GM23248 (cell line): ENCODE measurements at regions not wholly inside any gene's neighbourhood (a gene's known extent, or its start where the extent isn't known, plus 50 kb on each side); places are given as distances from the start of the nearest gene placed in this dataset.
"Not testable (repeated sequence)": the region's sequence is repeated elsewhere in the genome, so short reads cannot be mapped to it uniquely, and the experiment has no call there.

ENCODE experiments used
- DNase-seq: peaks from one replicate; pipeline ENCODE4 v3.0.0-alpha.2; 2015
- H2AFZ ChIP-seq: fragments of 200-600 bp; sonication (generic); 2 replicates; pipeline ENCODE4 v1.6.1; 2016; ENCODE audit warnings: antibody characterized with exemption
- H3F3A ChIP-seq: fragments of 200-600 bp; sonication (generic); 2 replicates; pipeline ENCODE4 v1.6.1; 2016; ENCODE audit warnings: mild to moderate bottlenecking, antibody characterized with exemption, mixed run types; ENCODE audit not compliant: insufficient read depth
- H3K27ac ChIP-seq: fragments of 200-600 bp; sonication (generic); 2 replicates; pipeline ENCODE4 v1.5.1; 2016; ENCODE audit warnings: mild to moderate bottlenecking
- H3K27me3 ChIP-seq: fragments of 200-600 bp; sonication (generic); replicated peaks from 2 replicates; pipeline ENCODE4 v1.6.1; 2016; ENCODE audit warnings: mild to moderate bottlenecking; ENCODE audit not compliant: insufficient read depth
- H3K36me3 ChIP-seq: fragments of 200-600 bp; sonication (generic); 2 replicates; pipeline ENCODE4 v1.6.1; 2016; ENCODE audit warnings: low read depth, mild to moderate bottlenecking
- H3K4me1 ChIP-seq: fragments of 200-600 bp; sonication (generic); 2 replicates; pipeline ENCODE4 v1.6.1; 2016; ENCODE audit warnings: mild to moderate bottlenecking; ENCODE audit not compliant: insufficient read depth
- H3K4me2 ChIP-seq: fragments of 200-600 bp; sonication (generic); one replicate; pipeline ENCODE4 v1.6.1; 2016; ENCODE audit warnings: mild to moderate bottlenecking; ENCODE audit not compliant: unreplicated experiment
- H3K4me3 ChIP-seq: fragments of 200-600 bp; sonication (generic); 2 replicates; pipeline ENCODE4 v1.5.1; 2016; ENCODE audit warnings: mild to moderate bottlenecking
- H3K79me2 ChIP-seq: fragments of 200-600 bp; sonication (generic); 2 replicates; pipeline ENCODE4 v1.6.1; 2016; ENCODE audit warnings: mild to moderate bottlenecking; ENCODE audit not compliant: insufficient read depth
- H3K9ac ChIP-seq: fragments of 200-600 bp; sonication (generic); 2 replicates; pipeline ENCODE4 v1.6.1; 2016; ENCODE audit warnings: mild to moderate bottlenecking
- H3K9me2 ChIP-seq: fragments of 200-600 bp; sonication (generic); 2 replicates; pipeline ENCODE4 v1.6.1; 2016; ENCODE audit warnings: mixed run types, mild to moderate bottlenecking, moderate library complexity; ENCODE audit not compliant: insufficient read depth
- H3K9me3 ChIP-seq: fragments of 200-600 bp; sonication (generic); one replicate; pipeline ENCODE4 v1.6.1; 2017; ENCODE audit warnings: low read depth
- H4K20me1 ChIP-seq: fragments of 200-600 bp; sonication (generic); 2 replicates; pipeline ENCODE4 v1.6.0; 2016; ENCODE audit not compliant: insufficient read depth
- EZH2 ChIP-seq: fragments of 200-600 bp; sonication (generic); IDR thresholded peaks from 2 replicates; pipeline ENCODE4 v1.6.1; 2018; ENCODE audit warnings: antibody characterized with exemption, mild to moderate bottlenecking; ENCODE audit not compliant: insufficient read depth, poor library complexity, severe bottlenecking
- EZH2phosphoT487 ChIP-seq: fragments of 200-600 bp; sonication (generic); IDR thresholded peaks from 2 replicates; pipeline ENCODE4 v1.6.1; 2018; ENCODE audit warnings: antibody characterized with exemption, moderate library complexity, mild to moderate bottlenecking, low read depth; ENCODE audit not compliant: insufficient read depth
- WGBS, 2 experiments: methylation state at CpG; one replicate each; pipeline ENCODE4 v1.1.6; 2015 to 2017; ENCODE audit warnings: low lambda C conversion rate in 2 of 2, low coverage in 1 of 2; ENCODE audit errors: missing lambda C conversion rate in 2 of 2; 5-methylcytosine and 5-hydroxymethylcytosine counted together
- in situ Hi-C: fragments of 300-500 bp; cut with MboI; formaldehyde crosslinking; loops from 2 replicates; pipeline ENCODE4 v1.15.0; 2020

DNA sequence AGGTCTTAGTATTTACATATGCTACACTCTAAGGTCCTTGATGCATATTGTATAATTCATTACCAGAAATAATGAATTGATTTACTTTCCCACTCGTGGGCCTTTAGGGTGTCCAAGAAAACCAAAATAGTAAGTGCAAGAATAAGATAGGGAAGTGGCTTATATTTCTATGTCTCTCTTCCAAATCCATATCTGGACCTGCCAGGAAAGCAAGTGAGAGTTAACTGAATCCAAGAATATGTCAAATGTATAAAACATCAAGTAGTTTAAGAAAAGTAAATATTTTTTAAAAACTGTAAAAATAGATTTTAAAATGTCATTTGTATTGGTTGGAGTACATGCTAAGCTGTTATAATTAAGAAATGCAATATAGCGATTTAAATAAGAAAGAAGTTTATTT, 1072.1 kb downstream of the OTOL1 start:
- Histone ChIP-seq H3K9me3 (no peaks in the 10 kb centered on the region), H3K79me2 (no peaks in the 10 kb centered on the region), H3F3A (no peaks in the 10 kb centered on the region), H2AFZ (no peak overlapping the region), H3K9me2 (no peaks in the 10 kb centered on the region), H3K4me3 (no peak overlapping the region), H3K36me3 (no peaks in the 10 kb centered on the region), H3K4me2 (no peak overlapping the region), H4K20me1 (no peaks in the 10 kb centered on the region), H3K27ac (no peak overlapping the region), H3K9ac (no peak overlapping the region), H3K4me1 (no peaks in the 10 kb centered on the region), H3K27me3 (no peaks in the 10 kb centered on the region)
- in situ Hi-C loops, result no loop called here
- 46% methylated on average over 2 of the region's 2 CpGs for WGBS, 2 experiments
- no peak for TF ChIP-seq EZH2
- no peak for TF ChIP-seq EZH2phosphoT487
- no peak for DNase-seq

DNA sequence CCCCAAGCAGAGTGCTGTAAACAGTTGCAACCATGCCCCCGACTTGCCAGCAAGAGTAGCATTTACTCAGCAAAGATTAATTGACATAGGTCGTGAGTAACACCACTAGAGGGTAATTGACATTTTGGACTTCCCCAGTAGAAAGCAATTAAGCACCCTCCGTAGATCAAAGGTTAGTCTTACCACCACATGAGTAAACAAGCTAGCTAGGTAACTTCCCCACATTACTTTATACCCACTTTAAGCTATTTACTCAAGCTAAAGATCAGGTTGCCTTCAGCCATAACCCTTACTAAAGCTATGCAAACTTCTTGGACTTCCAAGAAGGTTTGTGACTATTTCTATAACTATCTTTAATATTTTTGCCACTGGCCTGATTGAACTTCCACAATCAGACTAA, 1072.7 kb downstream of the OTOL1 start:
- H2AFZ ChIP-seq, result no peak overlapping the region
- TF ChIP-seq EZH2phosphoT487 (no peak), EZH2 (no peak)
- H3F3A ChIP-seq, result no peaks in the 10 kb centered on the region
- 27 to 28% methylated on average over 3 of the region's 3 CpGs for WGBS, 2 experiments
- H3K27me3 ChIP-seq, result no peaks in the 10 kb centered on the region
- H3K9me2 ChIP-seq, result no peaks in the 10 kb centered on the region
- H3K4me2 ChIP-seq, result no peak overlapping the region
- no peaks in the 10 kb centered on the region for H3K9me3 ChIP-seq
- H3K9ac ChIP-seq, result no peak overlapping the region
- no peaks in the 10 kb centered on the region for H3K36me3 ChIP-seq
- H3K79me2 ChIP-seq, result no peaks in the 10 kb centered on the region
- in situ Hi-C loops, result no loop called here
- H4K20me1 ChIP-seq, result no peaks in the 10 kb centered on the region
- DNase-seq, result no peak
- H3K4me3 ChIP-seq, result no peak overlapping the region
- H3K4me1 ChIP-seq, result no peaks in the 10 kb centered on the region
- no peak overlapping the region for H3K27ac ChIP-seq

DNA sequence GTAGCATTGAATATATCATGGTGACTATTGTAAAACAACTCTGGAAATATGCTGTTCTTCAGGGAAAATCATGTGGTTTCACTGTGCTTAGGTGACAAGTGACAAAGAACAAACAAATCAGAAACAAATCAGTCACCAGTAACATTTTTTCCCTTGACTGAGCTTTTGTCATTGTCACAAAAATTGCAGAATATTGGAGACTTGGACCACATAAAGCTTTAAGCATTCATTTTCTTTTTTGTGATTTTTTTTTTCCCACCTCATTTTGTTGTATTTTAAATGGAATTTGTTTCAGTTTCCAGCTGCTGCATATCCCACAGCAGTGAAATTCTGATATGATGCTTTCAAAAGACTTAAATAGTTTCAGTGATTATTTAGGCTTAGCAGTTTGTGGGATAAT, 1088.4 kb downstream of the OTOL1 start:
- no peak overlapping the region for H3K4me2 ChIP-seq
- H3K36me3 ChIP-seq, result no peaks in the 10 kb centered on the region
- H3K4me1 ChIP-seq, result no peaks in the 10 kb centered on the region
- no peaks in the 10 kb centered on the region for H3K27me3 ChIP-seq
- TF ChIP-seq EZH2phosphoT487, result no peak
- no peaks in the 10 kb centered on the region for H3K9me3 ChIP-seq
- no peak overlapping the region for H3K27ac ChIP-seq
- H4K20me1 ChIP-seq, result no peaks in the 10 kb centered on the region
- DNase-seq, result no peak
- no peak overlapping the region for H3K4me3 ChIP-seq
- no peaks in the 10 kb centered on the region for H3F3A ChIP-seq
- no peaks in the 10 kb centered on the region for H3K79me2 ChIP-seq
- H3K9ac ChIP-seq, result no peak overlapping the region
- no peaks in the 10 kb centered on the region for H3K9me2 ChIP-seq
- no peak overlapping the region for H2AFZ ChIP-seq
- in situ Hi-C loops, result no loop called here

DNA sequence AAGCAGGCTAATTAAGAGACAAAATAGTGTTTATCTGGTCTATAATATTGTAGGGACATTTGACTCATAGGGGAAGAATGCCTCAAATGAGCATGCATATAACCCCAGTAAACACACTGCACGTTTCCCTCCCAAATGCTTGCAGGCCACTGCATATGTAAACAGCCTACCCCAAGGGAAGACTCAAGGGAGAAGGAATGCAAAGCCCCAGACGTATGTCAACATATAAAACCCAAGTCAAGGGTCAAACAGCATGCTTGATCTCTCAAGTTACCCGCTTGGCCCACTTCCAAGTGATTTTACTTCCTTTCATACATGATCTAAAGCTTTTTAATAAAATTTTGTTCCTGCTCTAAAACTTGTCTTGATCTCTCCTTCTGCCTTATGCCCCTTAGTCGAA, 1090.0 kb downstream of the OTOL1 start:
- H3K9me2 ChIP-seq, result no peaks in the 10 kb centered on the region
- H3K27me3 ChIP-seq, result no peaks in the 10 kb centered on the region
- H2AFZ ChIP-seq, result no peak overlapping the region
- H3K4me2 ChIP-seq, result no peak overlapping the region
- H3K4me3 ChIP-seq, result no peak overlapping the region
- in situ Hi-C loops, result no loop called here
- 41 to 42% methylated on average over 4 of the region's 4 CpGs for WGBS, 2 experiments
- no peak overlapping the region for H3K27ac ChIP-seq
- H3K36me3 ChIP-seq, result no peaks in the 10 kb centered on the region
- no peaks in the 10 kb centered on the region for H3K9me3 ChIP-seq
- no peaks in the 10 kb centered on the region for H3K79me2 ChIP-seq
- no peaks in the 10 kb centered on the region for H3F3A ChIP-seq
- DNase-seq, result no peak
- no peak for TF ChIP-seq EZH2phosphoT487
- TF ChIP-seq EZH2, result no peak
- no peak overlapping the region for H3K9ac ChIP-seq
- H4K20me1 ChIP-seq, result no peaks in the 10 kb centered on the region
- H3K4me1 ChIP-seq, result no peaks in the 10 kb centered on the region

DNA sequence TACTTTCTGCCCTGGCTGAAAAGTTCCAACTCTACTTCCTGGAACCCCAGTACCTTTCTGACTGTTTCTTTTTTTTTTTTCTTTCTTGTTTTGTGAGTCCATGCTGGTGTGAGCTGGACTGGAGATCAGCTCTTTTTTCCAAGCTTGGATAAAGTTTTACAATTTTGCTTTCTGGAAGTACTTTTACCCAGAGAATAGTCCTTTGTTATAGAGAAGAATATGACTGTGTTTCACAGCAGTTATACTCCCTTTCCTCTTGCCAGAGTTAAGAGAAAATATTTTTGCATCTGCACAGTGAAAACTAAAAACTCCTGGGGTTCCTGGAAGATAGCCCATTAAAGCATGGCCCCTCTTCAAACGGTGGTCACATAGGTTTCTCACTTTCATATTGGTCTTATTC, 1100.6 kb downstream of the OTOL1 start:
- Histone ChIP-seq H3K79me2 (no peaks in the 10 kb centered on the region), H2AFZ (no peak overlapping the region), H3K4me1 (no peaks in the 10 kb centered on the region), H4K20me1 (no peaks in the 10 kb centered on the region), H3K27ac (no peak overlapping the region), H3K36me3 (no peaks in the 10 kb centered on the region), H3K9ac (no peak overlapping the region), H3K9me3 (no peaks in the 10 kb centered on the region), H3K4me2 (no peak overlapping the region), H3F3A (no peaks in the 10 kb centered on the region), H3K27me3 (no peaks in the 10 kb centered on the region), H3K4me3 (no peak overlapping the region), H3K9me2 (no peaks in the 10 kb centered on the region)
- TF ChIP-seq EZH2 (no peak), EZH2phosphoT487 (no peak)
- in situ Hi-C loops, result no loop called here
- DNase-seq, result no peak
- WGBS, 2 experiments, result 4 to 10% methylated on average over 1 of the region's 1 CpG

DNA sequence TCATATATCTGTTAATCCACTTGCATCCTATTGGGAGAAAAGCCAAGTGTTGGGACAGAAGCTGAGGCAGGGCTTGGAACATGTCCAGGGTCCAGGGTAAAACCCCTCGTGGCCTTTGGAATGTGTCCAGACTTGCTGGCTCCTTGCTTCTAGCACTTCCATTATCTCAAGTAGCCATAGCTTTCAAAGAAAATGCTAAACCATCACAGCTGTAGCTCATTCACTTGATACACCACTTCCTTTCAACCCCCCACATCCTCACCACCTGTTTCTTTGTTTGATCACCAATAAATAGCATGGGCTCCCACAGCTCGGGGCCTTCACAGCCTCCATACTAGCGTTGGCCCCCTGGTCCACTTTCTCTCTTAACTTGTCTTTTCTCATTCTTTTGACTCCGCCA, 1101.9 kb downstream of the OTOL1 start:
- H3K9me3 ChIP-seq, H3K4me1 ChIP-seq, H3K9me2 ChIP-seq, H3K27me3 ChIP-seq, H4K20me1 ChIP-seq, DNase-seq, in situ Hi-C loops, H3K27ac ChIP-seq, H3F3A ChIP-seq, H3K4me3 ChIP-seq, H3K4me2 ChIP-seq, H3K9ac ChIP-seq, H2AFZ ChIP-seq, H3K36me3 ChIP-seq, H3K79me2 ChIP-seq: not testable (repeated sequence)
- WGBS, 2 experiments, result 30 to 35% methylated on average over 4 of the region's 4 CpGs

DNA sequence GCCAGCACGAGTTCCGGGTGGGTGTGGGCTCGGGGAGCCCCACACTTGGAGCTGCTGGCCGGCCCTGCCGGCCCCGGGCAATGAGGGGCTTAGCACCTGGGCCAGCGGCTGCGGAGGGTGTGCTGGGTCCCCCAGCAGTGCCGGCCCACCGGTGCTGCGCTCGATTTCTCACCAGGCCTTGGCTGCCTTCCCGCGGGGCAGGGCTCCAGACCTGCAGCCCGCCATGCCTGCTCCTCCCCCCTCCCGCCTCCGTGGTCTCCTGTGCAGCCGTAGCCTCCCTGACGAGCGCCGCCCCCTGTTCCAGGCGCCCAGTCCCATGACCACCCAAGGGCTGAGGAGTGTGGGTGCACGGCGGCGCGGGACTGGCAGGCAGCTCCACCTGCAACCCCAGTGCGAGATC, 1103.1 kb downstream of the OTOL1 start:
- DNase-seq, H3K4me3 ChIP-seq, H3K27me3 ChIP-seq, H3K4me2 ChIP-seq, H2AFZ ChIP-seq, H3K79me2 ChIP-seq, H3F3A ChIP-seq, H3K4me1 ChIP-seq, H3K27ac ChIP-seq, in situ Hi-C loops, H4K20me1 ChIP-seq, H3K36me3 ChIP-seq, H3K9me3 ChIP-seq, H3K9ac ChIP-seq, H3K9me2 ChIP-seq: not testable (repeated sequence)
- WGBS, 2 experiments, result 86 to 90% methylated on average over 16 to 26 of the region's 27 CpGs
